ENCODE measurements at regions not wholly inside any gene's neighbourhood (a gene's known extent, or its start where the extent isn't known, plus 50 kb on each side); places are given as distances from the start of the nearest gene placed in this dataset.

DNA sequence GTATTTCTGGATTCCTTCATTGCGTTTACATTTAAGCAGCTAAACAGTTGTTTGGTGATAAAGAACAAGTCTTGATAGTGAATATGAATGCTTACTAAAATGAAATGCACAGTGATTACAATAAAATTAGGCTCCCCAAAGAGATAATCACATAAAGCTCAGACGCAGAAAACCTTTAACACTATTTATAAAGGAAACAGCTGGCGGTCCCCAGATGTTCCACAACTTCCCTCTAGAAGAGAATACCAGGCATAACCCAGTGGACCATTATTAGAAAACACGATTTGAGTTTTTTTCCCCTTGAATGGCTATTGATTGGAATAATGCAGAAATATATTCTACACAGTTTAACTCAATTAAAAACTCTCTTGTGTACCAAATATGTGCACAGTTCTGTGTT is 573.2 kb downstream of the DIPK2A start:
- H3K27ac ChIP-seq = no peak overlapping the region
- 71 to 72% methylated on average over 4 of the region's 4 CpGs for WGBS, 2 donors
- no peak for ATAC-seq
- no peak overlapping the region for H3K4me3 ChIP-seq
- no peaks in the 10 kb centered on the region for H3K9me3 ChIP-seq
- H3K36me3 ChIP-seq (replicated peaks in 1 of 2; ENCODE audit: insufficient read depth in 1 of 2, low read depth in 2 of 2) = no peaks in the 10 kb centered on the region
- intact Hi-C loops (cut with DNase I) = no loop called here
- TF ChIP-seq, protein P1, sequence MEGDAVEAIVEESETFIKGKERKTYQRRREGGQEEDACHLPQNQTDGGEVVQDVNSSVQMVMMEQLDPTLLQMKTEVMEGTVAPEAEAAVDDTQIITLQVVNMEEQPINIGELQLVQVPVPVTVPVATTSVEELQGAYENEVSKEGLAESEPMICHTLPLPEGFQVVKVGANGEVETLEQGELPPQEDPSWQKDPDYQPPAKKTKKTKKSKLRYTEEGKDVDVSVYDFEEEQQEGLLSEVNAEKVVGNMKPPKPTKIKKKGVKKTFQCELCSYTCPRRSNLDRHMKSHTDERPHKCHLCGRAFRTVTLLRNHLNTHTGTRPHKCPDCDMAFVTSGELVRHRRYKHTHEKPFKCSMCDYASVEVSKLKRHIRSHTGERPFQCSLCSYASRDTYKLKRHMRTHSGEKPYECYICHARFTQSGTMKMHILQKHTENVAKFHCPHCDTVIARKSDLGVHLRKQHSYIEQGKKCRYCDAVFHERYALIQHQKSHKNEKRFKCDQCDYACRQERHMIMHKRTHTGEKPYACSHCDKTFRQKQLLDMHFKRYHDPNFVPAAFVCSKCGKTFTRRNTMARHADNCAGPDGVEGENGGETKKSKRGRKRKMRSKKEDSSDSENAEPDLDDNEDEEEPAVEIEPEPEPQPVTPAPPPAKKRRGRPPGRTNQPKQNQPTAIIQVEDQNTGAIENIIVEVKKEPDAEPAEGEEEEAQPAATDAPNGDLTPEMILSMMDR (IDR thresholded peaks at IDR 0.05) = no peak
- TF ChIP-seq POLR2A (IDR thresholded peaks at IDR 0.05) = no peak
- DNase-seq = no peak
- no peaks in the 10 kb centered on the region for H3K27me3 ChIP-seq
- H3K4me1 ChIP-seq = no peaks in the 10 kb centered on the region

DNA sequence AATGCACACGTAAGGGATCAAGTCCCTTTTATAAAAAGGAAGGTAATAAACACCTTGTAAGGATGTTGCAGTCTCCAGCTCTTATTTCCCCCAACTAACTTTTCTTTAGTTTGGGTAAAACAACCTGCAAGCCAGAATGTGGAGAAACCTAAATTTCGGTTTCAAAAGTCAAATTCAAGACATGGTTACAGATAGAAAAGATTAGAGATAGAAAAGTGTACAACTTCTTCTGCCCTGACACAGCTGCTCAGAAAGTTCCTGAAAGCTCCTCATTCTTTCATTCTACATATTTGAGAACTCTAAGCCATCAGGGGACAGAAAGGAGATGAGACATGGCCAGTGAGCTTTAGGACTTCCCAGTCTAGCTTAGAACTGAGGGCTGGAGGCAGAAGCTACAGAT is 574.9 kb downstream of the DIPK2A start:
- Histone ChIP-seq H3K27me3 (no peaks in the 10 kb centered on the region), H3K4me1 (no peaks in the 10 kb centered on the region), H3K36me3 (replicated peaks in 1 of 2; ENCODE audit: insufficient read depth in 1 of 2, low read depth in 2 of 2) (no peaks in the 10 kb centered on the region), H3K27ac (no peak overlapping the region), H3K9me3 (no peaks in the 10 kb centered on the region), H3K4me3 (no peak overlapping the region)
- intact Hi-C loops (cut with DNase I) = no loop called here
- ATAC-seq = no peak
- 64 to 70% methylated on average over 2 of the region's 2 CpGs for WGBS, 2 donors
- TF ChIP-seq POLR2A (IDR thresholded peaks at IDR 0.05) = no peak
- TF ChIP-seq, protein P1 (IDR thresholded peaks at IDR 0.05) = no peak
- no peak for DNase-seq

- intact Hi-C loops (cut with DNase I) = no loop called here
- Histone ChIP-seq H3K4me1 (no peaks in the 10 kb centered on the region), H3K27ac (no peak overlapping the region), H3K9me3 (no peaks in the 10 kb centered on the region), H3K27me3 (no peaks in the 10 kb centered on the region), H3K4me3 (no peak overlapping the region), H3K36me3 (replicated peaks in 1 of 2; ENCODE audit: insufficient read depth in 1 of 2, low read depth in 2 of 2) (no peaks in the 10 kb centered on the region)
- DNase-seq (no peak), ATAC-seq (no peak)
- TF ChIP-seq POLR2A (IDR thresholded peaks at IDR 0.05) = no peak
- TF ChIP-seq, protein P1 (IDR thresholded peaks at IDR 0.05) = no peak
- 54 to 55% methylated on average over 4 of the region's 4 CpGs for WGBS, 2 donors
Observed at GRCh38 chr3:144548346-144548745, 576.7 kb downstream of the DIPK2A start.

DNA sequence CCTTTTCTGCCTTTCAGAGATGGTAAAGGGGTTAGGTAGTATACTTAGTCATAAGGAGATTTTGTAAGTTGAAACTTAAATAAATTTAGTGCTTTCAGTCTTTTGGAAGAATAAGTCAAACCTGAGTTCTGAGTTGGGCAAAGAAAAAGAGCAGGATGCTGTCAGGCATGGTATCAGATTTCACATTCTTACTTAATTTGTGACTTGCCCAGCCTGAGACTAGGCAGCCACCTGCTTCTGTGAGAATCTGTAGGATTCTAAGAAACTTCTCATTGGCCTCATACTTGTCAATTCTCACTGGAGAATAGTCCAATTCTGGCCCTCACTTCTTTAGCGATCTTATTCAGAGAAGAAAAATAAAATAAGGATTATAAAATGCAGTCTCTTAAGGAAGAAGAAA is 577.5 kb downstream of the DIPK2A start:
- no peak overlapping the region for H3K27ac ChIP-seq
- intact Hi-C loops (cut with DNase I) = no loop called here
- ATAC-seq (no peak), DNase-seq (no peak)
- H3K4me1 ChIP-seq = no peaks in the 10 kb centered on the region
- no peaks in the 10 kb centered on the region for H3K36me3 ChIP-seq (replicated peaks in 1 of 2; ENCODE audit: insufficient read depth in 1 of 2, low read depth in 2 of 2)
- no peaks in the 10 kb centered on the region for H3K9me3 ChIP-seq
- no peaks in the 10 kb centered on the region for H3K27me3 ChIP-seq
- H3K4me3 ChIP-seq = no peak overlapping the region
- no peak for TF ChIP-seq POLR2A (IDR thresholded peaks at IDR 0.05)
- TF ChIP-seq, protein P1 (IDR thresholded peaks at IDR 0.05) = no peak
- 80 to 84% methylated on average over 1 of the region's 1 CpG for WGBS, 2 donors

- Histone ChIP-seq H3K4me3 (no peak overlapping the region), H3K36me3 (replicated peaks in 1 of 2; ENCODE audit: insufficient read depth in 1 of 2, low read depth in 2 of 2) (no peaks in the 10 kb centered on the region), H3K4me1 (no peaks in the 10 kb centered on the region), H3K9me3 (no peaks in the 10 kb centered on the region), H3K27me3 (no peaks in the 10 kb centered on the region), H3K27ac (no peak overlapping the region)
- no peak for ATAC-seq
- 71% methylated on average over 3 of the region's 3 CpGs for WGBS, 2 donors
- intact Hi-C loops (cut with DNase I) = no loop called here
- TF ChIP-seq POLR2A (IDR thresholded peaks at IDR 0.05) = no peak
- TF ChIP-seq, protein P1 (IDR thresholded peaks at IDR 0.05) = no peak
- DNase-seq = no peak
Observed at GRCh38 chr3:144552346-144553057, 580.9 kb downstream of the DIPK2A start.

Measured in body of pancreas (tissue), 4 donors.